Esophagus muscularis mucosa (tissue), 4 donors: ENCODE measurements at regions not wholly inside any gene's neighbourhood (a gene's known extent, or its start where the extent isn't known, plus 50 kb on each side); places are given as distances from the start of the nearest gene placed in this dataset.
"Not testable (repeated sequence)": the region's sequence is repeated elsewhere in the genome, so short reads cannot be mapped to it uniquely, and the experiment has no call there.

ENCODE experiments used
- DNase-seq: peaks from one replicate; pipeline ENCODE4 v3.0.0-alpha.2; 2017; ENCODE audit errors: extremely low spot score
- H3K27ac ChIP-seq, 4 donors: fragments of 200-600 bp; sonication (generic); replicated peaks in 1 of 4; 1 replicate in 3 of 4; 2 replicates in 1 of 4; pipeline ENCODE4 v1.5.1; 2016 to 2019; ENCODE audit warnings: mild to moderate bottlenecking in 1 of 4
- H3K27me3 ChIP-seq, 4 donors: fragments of 200-600 bp; sonication (generic); one replicate each; pipeline versions ENCODE4 v1.5.1 to v1.6.0; 2016 to 2019
- H3K36me3 ChIP-seq, 4 donors: fragments of 200-600 bp; sonication (generic); one replicate each; pipeline ENCODE4 v1.5.1; 2016 to 2019
- H3K4me1 ChIP-seq, 4 donors: fragments of 200-600 bp; sonication (generic); one replicate each; pipeline ENCODE4 v1.5.1; 2016 to 2019
- H3K4me3 ChIP-seq, 4 donors: fragments of 200-600 bp; sonication (generic); 1 replicate in 2 of 4; 2 replicates in 2 of 4; pipeline ENCODE4 v1.5.1; 2016 to 2019; ENCODE audit warnings: mild to moderate bottlenecking in 4 of 4, moderate library complexity in 1 of 4
- H3K9me3 ChIP-seq, 4 donors: fragments of 200-600 bp; sonication (generic); 1 replicate in 3 of 4; 2 replicates in 1 of 4; pipeline ENCODE4 v1.5.1; 2016 to 2019
- EP300 ChIP-seq: sonication (generic); formaldehyde crosslinking; IDR thresholded peaks from one replicate; pipeline ENCODE4 v1.6.1; 2017; ENCODE audit warnings: antibody characterized with exemption
- POLR2A ChIP-seq: fragments of 450-650 bp; IDR thresholded peaks from one replicate; pipeline ENCODE4 v1.6.1; 2017; ENCODE audit warnings: antibody characterized with exemption, moderate library complexity, mild to moderate bottlenecking, low read depth
- POLR2AphosphoS5 ChIP-seq, 2 donors: sonication (generic); formaldehyde crosslinking; IDR thresholded peaks; one replicate each; pipeline ENCODE4 v1.6.1; 2017; ENCODE audit warnings: antibody characterized with exemption in 2 of 2
- WGBS: methylation state at CpG from one replicate; pipeline ENCODE4 v1.1.5; 2018; 5-methylcytosine and 5-hydroxymethylcytosine counted together
- intact Hi-C: fragments of 100-400 bp; cut with DNase I; formaldehyde crosslinking; loops from one replicate; pipeline ENCODE4 v1.15.1; 2023
- TF ChIP-seq, protein P1 (sequence below), 3 experiments: fragments of 200-600 bp in 2 of 3; fragments of 450-650 bp in 1 of 3; sonication (generic) in 2 of 3; IDR thresholded peaks; one replicate each; pipeline ENCODE4 v1.5.1; 2017 to 2019; ENCODE audit warnings: antibody characterized with exemption in 3 of 3, mild to moderate bottlenecking in 2 of 3, moderate library complexity in 1 of 3

DNA sequence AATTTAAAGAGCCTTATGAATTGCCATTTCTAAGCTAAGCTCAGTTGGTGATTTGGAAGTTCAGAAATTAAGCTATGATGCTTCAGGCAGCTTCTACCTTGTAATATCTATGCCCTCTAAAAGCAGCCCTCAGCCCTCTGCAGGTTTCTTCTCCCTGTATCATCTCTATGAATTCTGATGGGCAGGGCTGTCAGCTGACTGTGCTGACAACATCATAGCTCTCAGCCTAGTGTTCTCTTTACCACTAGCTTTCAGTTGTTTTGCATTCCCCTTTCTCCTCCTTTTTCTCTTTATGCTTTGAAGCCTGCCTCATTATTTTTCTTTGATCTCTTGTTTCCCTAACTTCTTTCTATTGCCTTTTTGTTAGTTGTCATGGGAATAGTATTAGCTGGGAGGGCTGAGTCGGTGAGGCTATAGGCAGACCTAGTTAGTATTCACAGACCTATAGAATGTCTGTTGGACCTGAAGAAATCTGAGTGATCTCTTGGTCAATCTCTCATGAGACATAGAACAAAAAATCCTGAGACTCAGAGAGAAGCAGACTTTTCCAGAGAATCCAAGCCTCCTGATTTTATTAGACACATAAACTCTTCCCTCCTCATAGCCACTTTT is 535.4 kb downstream of the RAB38 start:
- intact Hi-C loops, result no loop called here
- WGBS, result 70% methylated on average over 1 of the region's 1 CpG
- H3K9me3 ChIP-seq, result no peaks in the 10 kb centered on the region
- no peak for DNase-seq
- TF ChIP-seq, protein P1, sequence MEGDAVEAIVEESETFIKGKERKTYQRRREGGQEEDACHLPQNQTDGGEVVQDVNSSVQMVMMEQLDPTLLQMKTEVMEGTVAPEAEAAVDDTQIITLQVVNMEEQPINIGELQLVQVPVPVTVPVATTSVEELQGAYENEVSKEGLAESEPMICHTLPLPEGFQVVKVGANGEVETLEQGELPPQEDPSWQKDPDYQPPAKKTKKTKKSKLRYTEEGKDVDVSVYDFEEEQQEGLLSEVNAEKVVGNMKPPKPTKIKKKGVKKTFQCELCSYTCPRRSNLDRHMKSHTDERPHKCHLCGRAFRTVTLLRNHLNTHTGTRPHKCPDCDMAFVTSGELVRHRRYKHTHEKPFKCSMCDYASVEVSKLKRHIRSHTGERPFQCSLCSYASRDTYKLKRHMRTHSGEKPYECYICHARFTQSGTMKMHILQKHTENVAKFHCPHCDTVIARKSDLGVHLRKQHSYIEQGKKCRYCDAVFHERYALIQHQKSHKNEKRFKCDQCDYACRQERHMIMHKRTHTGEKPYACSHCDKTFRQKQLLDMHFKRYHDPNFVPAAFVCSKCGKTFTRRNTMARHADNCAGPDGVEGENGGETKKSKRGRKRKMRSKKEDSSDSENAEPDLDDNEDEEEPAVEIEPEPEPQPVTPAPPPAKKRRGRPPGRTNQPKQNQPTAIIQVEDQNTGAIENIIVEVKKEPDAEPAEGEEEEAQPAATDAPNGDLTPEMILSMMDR (IDR thresholded peaks at IDR 0.05), result no peak
- TF ChIP-seq POLR2A, result no peak
- H3K4me3 ChIP-seq, result no peak overlapping the region
- H3K27me3 ChIP-seq, result no peaks in the 10 kb centered on the region
- no peak overlapping the region for H3K27ac ChIP-seq
- no peaks in the 10 kb centered on the region for H3K36me3 ChIP-seq
- H3K4me1 ChIP-seq, result no peaks in the 10 kb centered on the region

DNA sequence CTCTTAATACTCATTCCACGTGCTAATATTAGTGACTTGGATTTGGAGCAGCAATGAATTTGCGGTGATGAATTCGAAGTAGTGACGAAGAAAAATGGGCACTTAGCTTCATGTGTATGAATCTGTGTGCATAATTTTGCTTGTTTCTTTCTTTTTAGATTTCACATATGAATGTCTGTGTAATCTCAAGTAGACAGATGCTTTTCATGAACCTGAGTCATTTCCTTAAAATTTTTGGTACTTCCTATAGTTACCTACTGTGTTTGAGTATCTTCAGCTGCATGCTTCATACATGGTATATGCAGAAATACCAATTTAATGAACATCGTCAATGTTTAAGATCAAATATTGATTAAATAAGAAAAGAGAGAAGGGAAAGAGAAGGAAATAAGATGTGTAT is 540.2 kb downstream of the RAB38 start:
- TF ChIP-seq, protein P1 (IDR thresholded peaks at IDR 0.05), result no peak
- TF ChIP-seq EP300, result no peak
- TF ChIP-seq POLR2A, result no peak
- TF ChIP-seq POLR2AphosphoS5 (IDR thresholded peaks at IDR 0.05), result no peak
- Histone ChIP-seq H3K36me3 (no peaks in the 10 kb centered on the region), H3K9me3 (no peaks in the 10 kb centered on the region), H3K27me3 (no peaks in the 10 kb centered on the region), H3K4me1 (no peaks in the 10 kb centered on the region), H3K4me3 (no peak overlapping the region), H3K27ac (no peak overlapping the region)
- 87% methylated on average over 5 of the region's 5 CpGs for WGBS
- intact Hi-C loops, result no loop called here
- DNase-seq, result no peak

DNA sequence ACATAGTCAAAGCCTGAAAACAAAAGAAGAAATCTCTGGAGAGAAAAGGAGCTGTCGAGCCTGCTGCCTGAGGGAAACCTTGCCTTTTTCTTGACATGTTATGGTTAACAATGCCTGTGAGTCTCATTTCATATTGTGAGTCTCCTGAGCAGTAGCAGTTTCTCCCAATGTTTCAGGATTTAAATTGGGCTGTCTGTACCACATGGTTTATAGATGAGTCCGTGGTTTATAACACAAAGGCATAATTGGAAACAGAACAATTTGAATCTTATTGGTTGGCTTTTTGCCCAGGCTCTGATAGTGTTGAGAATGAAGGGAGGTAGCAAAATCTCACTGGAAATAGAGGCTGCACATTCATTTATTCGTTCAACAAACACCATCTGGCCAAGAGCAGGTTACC is 540.9 kb downstream of the RAB38 start:
- Histone ChIP-seq H3K9me3 (no peaks in the 10 kb centered on the region), H3K4me1 (no peaks in the 10 kb centered on the region), H3K4me3 (no peak overlapping the region), H3K27me3 (no peaks in the 10 kb centered on the region), H3K27ac (no peak overlapping the region), H3K36me3 (no peaks in the 10 kb centered on the region)
- DNase-seq, result no peak
- intact Hi-C loops, result no loop called here
- 24% methylated on average over 3 of the region's 3 CpGs for WGBS
- no peak for TF ChIP-seq EP300
- TF ChIP-seq, protein P1 (IDR thresholded peaks at IDR 0.05), result no peak
- no peak for TF ChIP-seq POLR2A
- TF ChIP-seq POLR2AphosphoS5 (IDR thresholded peaks at IDR 0.05), result no peak

DNA sequence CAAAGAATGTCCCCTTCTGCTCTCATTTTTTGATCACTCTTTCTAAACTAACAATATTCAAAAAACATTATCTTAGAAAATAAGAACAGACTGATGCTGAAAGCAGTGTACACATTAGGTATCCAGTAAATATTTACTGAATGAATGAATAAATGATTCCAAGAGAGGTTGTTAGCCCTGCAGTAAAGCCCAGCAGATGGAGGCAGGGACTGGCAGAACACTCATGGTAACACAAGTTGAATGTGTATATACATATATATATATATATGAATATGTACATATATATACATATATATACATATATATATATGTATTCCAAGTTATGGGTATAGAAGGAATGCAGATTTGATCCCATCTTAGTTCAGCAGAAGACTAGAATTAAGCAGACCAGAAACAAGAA is 546.3 kb downstream of the RAB38 start:
- no peak overlapping the region for H3K4me3 ChIP-seq
- no peak for TF ChIP-seq EP300
- no peak for TF ChIP-seq POLR2A
- TF ChIP-seq POLR2AphosphoS5 (IDR thresholded peaks at IDR 0.05), result no peak
- TF ChIP-seq, protein P1 (IDR thresholded peaks at IDR 0.05), result no peak
- H3K9me3 ChIP-seq, result no peaks in the 10 kb centered on the region
- no peaks in the 10 kb centered on the region for H3K36me3 ChIP-seq
- DNase-seq, result no peak
- intact Hi-C loops, result no loop called here
- no peaks in the 10 kb centered on the region for H3K4me1 ChIP-seq
- no peaks in the 10 kb centered on the region for H3K27me3 ChIP-seq
- H3K27ac ChIP-seq, result no peak overlapping the region

DNA sequence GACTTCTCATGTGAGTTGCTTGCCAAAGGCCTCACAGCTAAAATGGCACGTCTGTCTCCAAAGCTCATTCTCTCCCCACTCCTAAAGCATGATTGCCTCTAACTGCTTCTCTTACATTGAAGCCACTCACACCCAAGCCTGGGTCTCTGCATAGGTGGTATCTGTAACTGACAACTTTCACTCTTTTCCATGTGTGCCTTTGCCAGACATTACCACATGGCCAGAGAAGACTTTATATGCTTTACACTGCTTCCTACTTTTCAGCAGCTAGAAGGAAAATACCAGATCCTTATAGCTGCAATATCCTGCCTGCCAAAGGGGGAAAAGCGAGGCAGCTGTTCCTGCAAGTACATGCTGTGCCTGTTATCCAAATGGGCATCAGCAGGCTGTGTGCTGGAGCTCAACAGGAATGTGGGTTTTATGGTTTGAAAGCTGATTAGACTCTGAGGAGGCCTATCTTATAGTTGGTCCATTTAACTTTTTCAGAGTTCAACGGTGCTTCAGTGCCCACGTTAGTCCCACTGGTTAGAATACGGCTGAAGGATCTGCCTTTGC is 547.1 kb downstream of the RAB38 start:
- no peaks in the 10 kb centered on the region for H3K4me1 ChIP-seq
- no peak overlapping the region for H3K27ac ChIP-seq
- TF ChIP-seq POLR2A, result no peak
- no peak for TF ChIP-seq EP300
- TF ChIP-seq, protein P1 (IDR thresholded peaks at IDR 0.05), result no peak
- TF ChIP-seq POLR2AphosphoS5 (IDR thresholded peaks at IDR 0.05), result no peak
- no peaks in the 10 kb centered on the region for H3K27me3 ChIP-seq
- intact Hi-C loops, result no loop called here
- H3K9me3 ChIP-seq, result no peaks in the 10 kb centered on the region
- no peak overlapping the region for H3K4me3 ChIP-seq
- 72% methylated on average over 5 of the region's 5 CpGs for WGBS
- DNase-seq, result no peak
- no peaks in the 10 kb centered on the region for H3K36me3 ChIP-seq

DNA sequence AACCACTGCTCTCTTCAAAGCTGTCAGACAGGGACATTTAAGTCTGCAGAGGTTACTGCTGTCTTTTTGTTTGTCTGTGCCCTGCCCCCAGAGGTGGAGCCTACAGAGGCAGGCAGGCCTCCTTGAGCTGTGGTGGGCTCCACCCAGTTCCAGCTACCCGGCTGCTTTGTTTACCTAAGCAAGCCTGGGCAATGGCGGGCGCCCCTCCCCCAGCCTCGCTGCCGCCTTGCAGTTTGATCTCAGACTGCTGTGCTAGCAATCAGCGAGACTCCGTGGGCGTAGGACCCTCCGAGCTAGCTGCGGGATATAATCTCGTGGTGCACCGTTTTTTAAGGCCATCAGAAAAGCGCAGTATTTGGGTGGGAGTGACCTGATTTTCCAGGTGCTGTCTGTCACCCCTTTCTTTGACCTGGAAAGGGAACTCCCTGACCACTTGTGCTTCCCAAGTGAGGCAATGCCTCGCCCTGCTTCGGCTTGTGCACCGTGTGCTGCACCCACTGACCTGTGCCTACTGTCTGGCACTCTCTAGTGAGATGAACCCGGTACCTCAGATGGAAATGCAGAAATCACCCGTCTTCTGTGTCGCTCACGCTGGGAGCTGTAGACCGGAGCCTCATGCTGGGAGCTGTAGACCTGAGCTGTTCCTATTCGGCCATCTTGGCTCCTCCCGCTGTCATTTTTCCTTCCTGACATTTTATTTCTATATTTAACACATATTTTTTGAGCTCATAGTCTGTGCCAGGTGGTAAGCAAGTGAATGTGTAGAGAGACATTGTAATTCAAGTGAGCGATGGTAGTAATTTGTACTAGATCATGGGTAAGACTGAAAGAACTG is 551.5 kb downstream of the RAB38 start:
- DNase-seq, H3K4me3 ChIP-seq, H3K36me3 ChIP-seq, H3K9me3 ChIP-seq, H3K27me3 ChIP-seq, H3K4me1 ChIP-seq, H3K27ac ChIP-seq, intact Hi-C loops: not testable (repeated sequence)
- 64% methylated on average over 24 of the region's 24 CpGs for WGBS
